HepG2 (cell line): ENCODE measurements at regions not wholly inside any gene's neighbourhood (a gene's known extent, or its start where the extent isn't known, plus 50 kb on each side); places are given as distances from the start of the nearest gene placed in this dataset.

Source experiments
- FOSL1 ChIP-seq: sonication (generic); formaldehyde crosslinking; IDR thresholded peaks from 2 replicates; pipeline ENCODE4 v1.9.0; 2021; ENCODE audit warnings: missing genetic modification reagents, borderline replicate concordance
- GTF3A ChIP-seq: sonication (generic); formaldehyde crosslinking; conservative IDR thresholded peaks from 2 replicates; pipeline ENCODE4 v1.4.0; 2020; ENCODE audit warnings: mild to moderate bottlenecking, missing genetic modification reagents
- GZF1 ChIP-seq: sonication (generic); formaldehyde crosslinking; IDR thresholded peaks from 2 replicates; pipeline ENCODE4 v1.5.1; 2020; ENCODE audit warnings: mild to moderate bottlenecking, missing genetic modification reagents
- HNRNPK ChIP-seq: fragments of 200-400 bp; formaldehyde crosslinking; IDR thresholded peaks from 2 replicates; pipeline ENCODE4 v1.6.1; 2018; ENCODE audit warnings: low read length, low read depth, moderate library complexity, mild to moderate bottlenecking; ENCODE audit not compliant: poor library complexity, severe bottlenecking
- HOXA7 ChIP-seq: sonication (generic); formaldehyde crosslinking; IDR thresholded peaks from 2 replicates; pipeline ENCODE4 v1.8.1; 2022; ENCODE audit warnings: mild to moderate bottlenecking, missing genetic modification reagents, moderate library complexity
- IKZF1 ChIP-seq: fragments of 450-650 bp; IDR thresholded peaks from 2 replicates; pipeline ENCODE4 v1.7.1; 2016
- IKZF5 ChIP-seq: IDR thresholded peaks from 2 replicates; pipeline ENCODE4 v1.6.1; 2018; ENCODE audit warnings: missing genetic modification reagents, mild to moderate bottlenecking, missing compliant biosample characterization
- ISL2 ChIP-seq: sonication (generic); formaldehyde crosslinking; IDR thresholded peaks from 2 replicates; pipeline ENCODE4 v1.5.0; 2020; ENCODE audit warnings: missing genetic modification reagents
- SMYD3 ChIP-seq: sonication (generic); formaldehyde crosslinking; IDR thresholded peaks from 2 replicates; pipeline ENCODE4 v1.8.1; 2023; ENCODE audit warnings: mild to moderate bottlenecking, missing genetic modification reagents
- TCF12 ChIP-seq, 2 experiments: fragments of 450-650 bp in 1 of 2; sonication (generic) in 1 of 2; formaldehyde crosslinking in 1 of 2; IDR thresholded peaks; 2 replicates each; pipeline versions ENCODE4 v1.6.1 to v1.8.0; 2017 to 2022; ENCODE audit warnings: antibody characterized with exemption in 1 of 2, mild to moderate bottlenecking in 1 of 2, missing genetic modification reagents in 1 of 2, moderate library complexity in 1 of 2
- TCF7 ChIP-seq: sonication (generic); IDR thresholded peaks from 2 replicates; pipeline ENCODE4 v1.6.1; 2016; ENCODE audit warnings: antibody characterized with exemption, low read depth
- ZBTB7B ChIP-seq: sonication (generic); formaldehyde crosslinking; IDR thresholded peaks from 2 replicates; pipeline ENCODE4 v1.4.0; 2020; ENCODE audit warnings: missing genetic modification reagents
- ZNF256 ChIP-seq: sonication (generic); formaldehyde crosslinking; conservative IDR thresholded peaks from 2 replicates; pipeline ENCODE4 v1.4.0; 2020; ENCODE audit warnings: missing genetic modification reagents
- ZNF263 ChIP-seq: sonication (generic); formaldehyde crosslinking; IDR thresholded peaks from 2 replicates; pipeline ENCODE4 v1.4.0; 2020; ENCODE audit warnings: missing genetic modification reagents
- ZNF543 ChIP-seq: sonication (generic); formaldehyde crosslinking; IDR thresholded peaks from 2 replicates; pipeline ENCODE4 v1.4.0; 2020; ENCODE audit warnings: mild to moderate bottlenecking, missing genetic modification reagents
- ZNF672 ChIP-seq: sonication (generic); formaldehyde crosslinking; IDR thresholded peaks from 2 replicates; pipeline ENCODE4 v1.8.1; 2022; ENCODE audit warnings: missing genetic modification reagents
- ZNF687 ChIP-seq: sonication (generic); formaldehyde crosslinking; IDR thresholded peaks from 2 replicates; pipeline ENCODE4 v1.5.1; 2020; ENCODE audit warnings: mild to moderate bottlenecking, missing genetic modification reagents, moderate library complexity
- ZNF704 ChIP-seq: sonication (generic); formaldehyde crosslinking; IDR thresholded peaks from 2 replicates; pipeline ENCODE4 v1.8.1; 2023; ENCODE audit warnings: mild to moderate bottlenecking, inconsistent platforms, moderate library complexity, missing genetic modification reagents, borderline replicate concordance
- ZNF772 ChIP-seq: sonication (generic); formaldehyde crosslinking; IDR thresholded peaks from 2 replicates; pipeline ENCODE4 v1.5.0; 2020; ENCODE audit warnings: mild to moderate bottlenecking, missing genetic modification reagents
- ZNF773 ChIP-seq: sonication (generic); formaldehyde crosslinking; IDR thresholded peaks from 2 replicates; pipeline ENCODE4 v1.4.0; 2020; ENCODE audit warnings: missing genetic modification reagents, borderline replicate concordance
- ZZZ3 ChIP-seq: sonication (generic); formaldehyde crosslinking; IDR thresholded peaks from 2 replicates; pipeline ENCODE4 v1.4.0; 2020; ENCODE audit warnings: missing genetic modification reagents, mild to moderate bottlenecking, borderline replicate concordance

GRCh38 chr1:58898739-58899586 lies 115.1 kb upstream of the JUN start (continued):
- TF ChIP-seq IKZF5 (CRISPR knock-in tag) (peak; percentile 52; the same call in 1 of the 2 replicates), ZNF263 (CRISPR knock-in tag) (peak; percentile 33; the same call in 1 of the 2 replicates), IKZF1 (no peak), ZNF256 (CRISPR knock-in tag) (no peak), ISL2 (CRISPR knock-in tag) (peak; percentile 80), ZNF773 (CRISPR knock-in tag) (0 out of 2 replicates have a peak, but pooled peaks have one; percentile 30), FOSL1 (CRISPR knock-in tag) (no peak), ZNF687 (CRISPR knock-in tag) (peak; percentile 82), GTF3A (CRISPR knock-in tag) (no peak), TCF7 (peak; percentile 57; the same call in 1 of the 2 replicates), ZNF672 (CRISPR knock-in tag) (no peak), TCF12 (IDR thresholded peaks at IDR 0.05) (no peak), TCF12 (CRISPR knock-in tag; IDR thresholded peaks at IDR 0.05) (no peak; the same call in 1 of the 2 replicates), HOXA7 (CRISPR knock-in tag) (no peak), HNRNPK (no peak), GZF1 (CRISPR knock-in tag) (0 out of 2 replicates have a peak, but pooled peaks have one; percentile 27), ZZZ3 (no peak; the same call in 1 of the 2 replicates), ZNF704 (no peak), ZNF772 (peak; percentile 54; the same call in 1 of the 2 replicates), ZNF543 (CRISPR knock-in tag) (no peak), ZBTB7B (CRISPR knock-in tag) (peak; percentile 94), SMYD3 (CRISPR knock-in tag) (no peak)
